ENCODE measurements at regions not wholly inside any gene's neighbourhood (a gene's known extent, or its start where the extent isn't known, plus 50 kb on each side); places are given as distances from the start of the nearest gene placed in this dataset.

DNA sequence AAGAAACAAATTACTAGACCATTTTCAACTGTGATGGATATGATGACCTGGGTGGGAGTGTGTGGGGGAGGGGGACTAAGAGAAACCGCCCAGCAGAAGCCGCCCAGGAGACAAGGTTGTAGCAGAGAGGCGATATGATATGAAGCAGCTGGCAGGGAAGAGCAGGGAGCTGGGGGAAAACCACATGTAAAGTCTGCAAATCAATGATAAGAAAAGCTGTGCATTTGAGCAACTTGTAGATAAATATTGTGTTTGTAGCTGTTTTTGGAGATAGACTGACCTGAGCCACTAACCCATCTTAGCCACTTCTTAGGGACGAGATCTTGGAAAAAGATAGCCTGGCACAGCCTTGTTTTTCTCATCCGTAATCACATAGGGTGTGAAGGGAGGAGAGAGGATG lies 252.6 kb downstream of the SEC23IP start (continued):
- TF ChIP-seq ZNF609 (CRISPR knock-in tag; IDR thresholded peaks at IDR 0.05; ENCODE audit: borderline replicate concordance) (no peak), E4F1 (CRISPR knock-in tag; IDR thresholded peaks at IDR 0.05; ENCODE audit: borderline replicate concordance) (no peak), ZNF740 (CRISPR knock-in tag; IDR thresholded peaks at IDR 0.05) (no peak), ZNF740 (tag; IDR thresholded peaks at IDR 0.05) (no peak), POLR3A (IDR thresholded peaks at IDR 0.05; ENCODE audit: borderline replicate concordance, extremely low read depth, insufficient read depth, insufficient read length) (no peak), TCF7 (IDR thresholded peaks at IDR 0.05; ENCODE audit: borderline replicate concordance) (no peak), SRSF1 (IDR thresholded peaks at IDR 0.05; ENCODE audit: low read depth, low read length) (no peak), MLX (CRISPR knock-in tag; conservative IDR thresholded peaks at IDR 0.05) (no peak), ESRRB (CRISPR knock-in tag; IDR thresholded peaks at IDR 0.05; ENCODE audit: borderline replicate concordance) (no peak), ZNF589 (CRISPR knock-in tag; IDR thresholded peaks at IDR 0.05; ENCODE audit: low read depth) (peak; percentile 95), ZNF766 (CRISPR knock-in tag; conservative IDR thresholded peaks at IDR 0.05) (peak; percentile 73; the same call in 1 of the 2 replicates), MEF2D (tag; conservative IDR thresholded peaks at IDR 0.05; ENCODE audit: low read depth) (0 out of 2 replicates have a peak, but pooled peaks have one; percentile 32), TRIM24 (IDR thresholded peaks at IDR 0.05) (peak; percentile 91 to 96)
